ENCODE measurements at regions not wholly inside any gene's neighbourhood (a gene's known extent, or its start where the extent isn't known, plus 50 kb on each side); places are given as distances from the start of the nearest gene placed in this dataset.

- peaks cover 9% of the 10 kb centered on the region for H3K4me1 Mint-ChIP-seq (ENCODE audit: low read depth)
- H3K4me3 Mint-ChIP-seq: no peak overlapping the region
- peaks cover 5% of the 10 kb centered on the region for H3K27me3 Mint-ChIP-seq
- intact Hi-C loops (cut with micrococcal nuclease): no loop called here
- no peaks in the 10 kb centered on the region for H3K9me3 Mint-ChIP-seq
- no peaks in the 10 kb centered on the region for H3K36me3 Mint-ChIP-seq (ENCODE audit: low read depth)
- H3K27ac Mint-ChIP-seq: no peak overlapping the region
Observed at GRCh38 chr1:98467122-98467521, 194.4 kb upstream of the SNX7 start.

- no peaks in the 10 kb centered on the region for H3K9me3 Mint-ChIP-seq
- H3K36me3 Mint-ChIP-seq (ENCODE audit: low read depth): no peaks in the 10 kb centered on the region
- no peaks in the 10 kb centered on the region for H3K27me3 Mint-ChIP-seq
- intact Hi-C loops (cut with micrococcal nuclease): no loop called here
- H3K4me3 Mint-ChIP-seq: no peak overlapping the region
- H3K4me1 Mint-ChIP-seq (ENCODE audit: low read depth): peaks cover 9% of the 10 kb centered on the region
- no peak overlapping the region for H3K27ac Mint-ChIP-seq
Observed at GRCh38 chr1:98461873-98462385, 199.6 kb upstream of the SNX7 start.

- Mint-ChIP-seq H3K36me3 (ENCODE audit: low read depth) (no peaks in the 10 kb centered on the region), H3K4me3 (no peak overlapping the region)
- intact Hi-C loops (cut with micrococcal nuclease): no loop called here
Observed at GRCh38 chr1:98460136-98460535, 201.4 kb upstream of the SNX7 start.

GRCh38 chr1:98459486-98459870, 202.0 kb upstream of the SNX7 start:
- Mint-ChIP-seq H3K36me3 (ENCODE audit: low read depth) (no peaks in the 10 kb centered on the region), H3K27ac (no peak overlapping the region), H3K27me3 (no peaks in the 10 kb centered on the region), H3K9me3 (no peaks in the 10 kb centered on the region), H3K4me1 (ENCODE audit: low read depth) (no peaks in the 10 kb centered on the region), H3K4me3 (no peak overlapping the region)
- intact Hi-C loops (cut with micrococcal nuclease): no loop called here

More at GRCh38 chr1:98460136-98460535, 201.4 kb upstream of the SNX7 start:
- H3K27me3 Mint-ChIP-seq: no peaks in the 10 kb centered on the region
- no peaks in the 10 kb centered on the region for H3K4me1 Mint-ChIP-seq (ENCODE audit: low read depth)
- no peak overlapping the region for H3K27ac Mint-ChIP-seq
- H3K9me3 Mint-ChIP-seq: no peaks in the 10 kb centered on the region

GRCh38 chr1:98458511-98459485, 202.7 kb upstream of the SNX7 start:
- no peak overlapping the region for H3K4me3 Mint-ChIP-seq
- intact Hi-C loops (cut with micrococcal nuclease): no loop called here
- H3K27ac Mint-ChIP-seq: no peak overlapping the region
- H3K36me3 Mint-ChIP-seq (ENCODE audit: low read depth): no peaks in the 10 kb centered on the region
- no peaks in the 10 kb centered on the region for H3K27me3 Mint-ChIP-seq
- no peaks in the 10 kb centered on the region for H3K4me1 Mint-ChIP-seq (ENCODE audit: low read depth)
- H3K9me3 Mint-ChIP-seq: no peaks in the 10 kb centered on the region

DNA sequence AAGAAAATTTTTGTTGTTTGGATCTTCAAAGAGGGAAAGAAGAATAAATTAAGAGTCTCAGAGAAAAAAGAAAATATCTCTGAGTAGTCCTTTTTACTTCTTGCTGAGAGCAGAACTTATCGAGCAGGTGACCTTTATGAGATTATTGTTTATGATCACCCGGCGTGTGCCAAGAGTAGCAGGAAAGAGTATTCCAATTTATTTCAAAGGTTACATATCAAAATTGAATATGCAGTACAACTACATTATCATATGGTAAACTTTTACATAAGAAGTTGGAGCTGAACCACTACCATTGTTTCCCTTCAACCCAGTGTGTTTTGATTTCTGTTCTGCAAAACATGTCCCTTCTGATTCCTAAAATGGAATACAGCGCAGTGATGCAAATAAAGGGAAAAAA, 204.3 kb upstream of the SNX7 start:
- Mint-ChIP-seq H3K4me3 (no peak overlapping the region), H3K36me3 (ENCODE audit: low read depth) (no peaks in the 10 kb centered on the region), H3K9me3 (no peaks in the 10 kb centered on the region), H3K27ac (no peak overlapping the region), H3K4me1 (ENCODE audit: low read depth) (peaks cover 6% of the 10 kb centered on the region), H3K27me3 (no peaks in the 10 kb centered on the region)
- intact Hi-C loops (cut with micrococcal nuclease): no loop called here

DNA sequence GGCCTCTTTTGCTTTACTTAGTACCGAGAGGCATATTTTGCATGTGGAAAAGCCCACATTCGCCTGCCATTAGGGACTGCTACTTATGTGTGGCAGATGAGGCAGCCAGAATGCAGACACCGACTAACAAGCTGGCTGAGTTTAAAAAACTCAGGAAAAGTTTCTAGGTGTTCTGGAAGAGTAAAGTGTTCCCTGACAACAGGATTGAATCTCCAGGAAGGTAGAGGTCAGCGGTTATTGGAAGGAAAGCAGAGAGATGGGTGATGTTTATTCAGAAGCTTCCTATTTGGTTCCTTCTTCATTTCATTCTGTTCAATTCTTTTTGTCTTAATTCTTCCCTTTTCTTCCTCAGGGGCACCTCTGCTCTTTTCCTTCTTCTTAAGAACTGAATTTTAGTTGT, 206.9 kb upstream of the SNX7 start:
- H3K4me3 Mint-ChIP-seq: no peak overlapping the region
- no peaks in the 10 kb centered on the region for H3K27me3 Mint-ChIP-seq
- intact Hi-C loops (cut with micrococcal nuclease): no loop called here
- peaks cover 11% of the 10 kb centered on the region for H3K4me1 Mint-ChIP-seq (ENCODE audit: low read depth)
- H3K9me3 Mint-ChIP-seq: no peaks in the 10 kb centered on the region
- no peaks in the 10 kb centered on the region for H3K36me3 Mint-ChIP-seq (ENCODE audit: low read depth)
- H3K27ac Mint-ChIP-seq: no peak overlapping the region

GRCh38 chr1:98453066-98453465, 208.5 kb upstream of the SNX7 start:
- Mint-ChIP-seq H3K27me3 (no peaks in the 10 kb centered on the region), H3K9me3 (peaks cover 4% of the 10 kb centered on the region), H3K4me1 (ENCODE audit: low read depth) (peaks cover 11% of the 10 kb centered on the region), H3K4me3 (no peak overlapping the region), H3K27ac (no peak overlapping the region), H3K36me3 (ENCODE audit: low read depth) (no peaks in the 10 kb centered on the region)
- intact Hi-C loops (cut with micrococcal nuclease): no loop called here

GRCh38 chr1:98452162-98452561, 209.4 kb upstream of the SNX7 start:
- Mint-ChIP-seq H3K9me3 (peaks cover 12% of the 10 kb centered on the region), H3K27ac (no peak overlapping the region), H3K36me3 (ENCODE audit: low read depth) (no peaks in the 10 kb centered on the region), H3K27me3 (no peaks in the 10 kb centered on the region), H3K4me3 (no peak overlapping the region), H3K4me1 (ENCODE audit: low read depth) (peaks cover 11% of the 10 kb centered on the region)
- intact Hi-C loops (cut with micrococcal nuclease): no loop called here

- Mint-ChIP-seq H3K9me3 (no peaks in the 10 kb centered on the region), H3K4me1 (ENCODE audit: low read depth) (no peaks in the 10 kb centered on the region), H3K36me3 (ENCODE audit: low read depth) (no peaks in the 10 kb centered on the region), H3K27ac (no peak overlapping the region), H3K4me3 (no peak overlapping the region), H3K27me3 (no peaks in the 10 kb centered on the region)
- intact Hi-C loops (cut with micrococcal nuclease): no loop called here
Observed at GRCh38 chr1:98441281-98441680, 220.2 kb upstream of the SNX7 start.

GRCh38 chr1:98439471-98439870, 222.1 kb upstream of the SNX7 start:
- Mint-ChIP-seq H3K36me3 (ENCODE audit: low read depth) (no peaks in the 10 kb centered on the region), H3K4me3 (no peak overlapping the region), H3K27me3 (no peaks in the 10 kb centered on the region), H3K4me1 (ENCODE audit: low read depth) (no peaks in the 10 kb centered on the region), H3K9me3 (no peaks in the 10 kb centered on the region), H3K27ac (no peak overlapping the region)
- intact Hi-C loops (cut with micrococcal nuclease): no loop called here

DNA sequence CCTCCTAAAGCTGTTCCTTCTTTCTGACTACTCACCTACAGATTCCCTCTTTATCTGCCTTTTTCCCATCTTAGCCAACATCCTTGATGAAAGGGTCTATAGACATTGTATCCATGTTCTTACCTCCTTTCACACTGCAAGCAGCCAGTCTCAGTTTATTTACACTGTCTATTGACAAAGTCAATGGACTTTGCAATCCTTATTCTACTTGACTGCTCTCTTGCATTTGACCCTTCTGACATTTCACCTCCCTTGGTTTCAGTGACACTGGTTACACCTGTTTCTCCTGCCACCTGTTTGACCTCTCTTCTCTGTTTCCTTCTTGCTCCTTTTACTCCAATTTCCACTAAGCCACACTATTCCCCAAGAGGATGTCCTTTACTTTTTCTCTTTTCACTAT, 224.0 kb upstream of the SNX7 start:
- H3K9me3 Mint-ChIP-seq: no peaks in the 10 kb centered on the region

GRCh38 chr1:98437011-98437410, 224.5 kb upstream of the SNX7 start:
- Mint-ChIP-seq H3K4me1 (ENCODE audit: low read depth) (no peaks in the 10 kb centered on the region), H3K9me3 (no peaks in the 10 kb centered on the region), H3K27me3 (no peaks in the 10 kb centered on the region), H3K27ac (no peak overlapping the region), H3K4me3 (no peak overlapping the region), H3K36me3 (ENCODE audit: low read depth) (no peaks in the 10 kb centered on the region)
- intact Hi-C loops (cut with micrococcal nuclease): no loop called here

More for the DNA sequence above, 224.0 kb upstream of the SNX7 start:
- Mint-ChIP-seq H3K27me3 (no peaks in the 10 kb centered on the region), H3K36me3 (ENCODE audit: low read depth) (no peaks in the 10 kb centered on the region), H3K27ac (no peak overlapping the region), H3K4me1 (ENCODE audit: low read depth) (no peaks in the 10 kb centered on the region), H3K4me3 (no peak overlapping the region)
- intact Hi-C loops (cut with micrococcal nuclease): no loop called here

DNA sequence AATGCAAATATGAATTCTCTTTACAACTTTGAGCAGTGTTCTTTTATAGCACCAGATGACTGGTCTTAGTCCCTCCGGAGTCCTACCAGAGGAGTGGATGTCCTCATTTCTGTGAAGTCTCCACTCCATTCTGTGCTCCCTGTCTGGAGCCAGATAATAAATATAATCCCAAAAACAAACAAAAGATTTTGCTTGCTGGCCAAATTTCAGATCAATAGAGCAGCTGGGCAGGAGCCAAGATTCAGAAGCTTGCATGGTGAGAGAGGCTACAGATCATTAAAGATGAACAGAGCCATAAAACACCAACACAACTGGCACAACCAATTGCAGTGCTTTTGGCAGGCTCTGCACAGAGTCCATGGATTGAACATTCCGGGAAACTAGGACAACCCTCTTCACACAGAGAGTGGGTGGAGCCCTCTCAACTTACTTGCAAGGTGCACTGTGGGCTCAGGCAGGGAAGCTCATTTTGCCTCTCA, 231.5 kb upstream of the SNX7 start:
- Mint-ChIP-seq H3K4me1 (ENCODE audit: low read depth) (no peaks in the 10 kb centered on the region), H3K36me3 (ENCODE audit: low read depth) (no peaks in the 10 kb centered on the region), H3K27ac (no peak overlapping the region), H3K27me3 (no peaks in the 10 kb centered on the region), H3K9me3 (no peaks in the 10 kb centered on the region), H3K4me3 (no peak overlapping the region)
- intact Hi-C loops (cut with micrococcal nuclease): no loop called here
